ENCODE measurements at regions not wholly inside any gene's neighbourhood (a gene's known extent, or its start where the extent isn't known, plus 50 kb on each side); places are given as distances from the start of the nearest gene placed in this dataset.

GRCh38 chr17:71919186-71919585, 201.6 kb upstream of the SOX9 start:
- peak; percentile 10 for DNase-seq (ENCODE audit: low spot score)

DNA sequence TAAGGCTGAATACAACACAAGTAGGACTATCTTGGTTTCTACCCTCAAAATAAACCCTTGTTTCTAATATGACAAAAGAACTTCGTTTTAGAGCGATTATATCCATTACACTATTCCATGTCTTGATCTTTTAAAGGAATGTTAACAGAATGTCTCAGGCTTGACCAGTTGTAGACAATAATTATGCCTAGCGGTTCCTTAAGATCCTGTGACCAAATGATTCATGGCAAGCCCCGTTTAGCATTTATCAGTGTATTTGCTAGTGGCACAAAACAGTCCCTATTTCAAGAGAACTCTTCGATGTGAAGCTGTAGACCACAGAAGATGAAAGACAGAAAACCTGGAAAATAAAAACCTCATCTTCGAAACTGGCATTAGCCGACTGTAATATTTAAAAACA, 200.9 kb upstream of the SOX9 start:
- no peak for DNase-seq (ENCODE audit: low spot score)

DNA sequence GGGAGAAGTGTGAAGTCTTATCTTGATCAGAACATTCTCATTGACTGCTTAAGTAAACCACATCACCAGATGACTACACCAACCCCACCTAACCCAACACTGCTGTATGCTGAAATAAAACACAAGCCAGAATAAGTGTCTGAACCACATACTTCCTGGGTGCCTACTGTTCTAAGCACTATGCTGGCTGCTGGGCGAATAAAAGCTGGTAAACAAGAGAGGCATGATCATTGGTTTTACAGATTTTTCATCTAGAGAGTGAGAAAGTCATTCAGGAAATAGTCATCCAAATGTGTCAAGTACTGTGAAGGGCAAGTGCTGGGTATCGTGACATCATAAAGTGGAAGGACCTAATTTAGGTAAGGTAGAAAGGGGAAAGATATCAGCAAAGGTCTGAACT, 199.0 kb upstream of the SOX9 start:
- DNase-seq (ENCODE audit: low spot score), result no peak

- DNase-seq (ENCODE audit: low spot score), result no peak
Measured at GRCh38 chr17:71922439-71922838, 198.4 kb upstream of the SOX9 start.

GRCh38 chr17:71926746-71927398, 193.9 kb upstream of the SOX9 start:
- no peak for DNase-seq (ENCODE audit: low spot score)

DNA sequence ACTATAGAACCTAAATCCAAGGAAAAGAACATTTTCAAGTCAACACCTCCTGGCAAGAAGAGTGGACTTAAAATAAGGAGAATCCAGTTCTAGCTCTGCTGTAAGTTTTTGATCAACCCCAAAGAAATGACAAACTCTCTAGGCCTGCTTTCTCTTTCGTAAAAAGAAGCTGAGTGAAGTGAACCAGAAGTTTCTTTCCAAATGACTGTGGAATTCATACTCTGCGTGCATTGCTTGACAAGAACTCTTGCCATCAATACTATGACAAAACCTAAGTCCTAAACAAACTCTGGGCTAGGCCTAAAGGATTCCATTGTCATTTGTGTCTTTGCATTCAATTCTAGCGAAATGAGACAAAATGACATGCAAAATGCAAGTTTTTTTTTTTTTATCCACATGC, 187.5 kb upstream of the SOX9 start:
- no peak for DNase-seq (ENCODE audit: low spot score)

GRCh38 chr17:71934520-71934919, 186.3 kb upstream of the SOX9 start:
- no peak for DNase-seq (ENCODE audit: low spot score)

GRCh38 chr17:71935341-71935740, 185.5 kb upstream of the SOX9 start:
- DNase-seq (ENCODE audit: low spot score), result no peak

GRCh38 chr17:71936977-71937376, 183.8 kb upstream of the SOX9 start:
- DNase-seq (ENCODE audit: low spot score), result no peak

DNA sequence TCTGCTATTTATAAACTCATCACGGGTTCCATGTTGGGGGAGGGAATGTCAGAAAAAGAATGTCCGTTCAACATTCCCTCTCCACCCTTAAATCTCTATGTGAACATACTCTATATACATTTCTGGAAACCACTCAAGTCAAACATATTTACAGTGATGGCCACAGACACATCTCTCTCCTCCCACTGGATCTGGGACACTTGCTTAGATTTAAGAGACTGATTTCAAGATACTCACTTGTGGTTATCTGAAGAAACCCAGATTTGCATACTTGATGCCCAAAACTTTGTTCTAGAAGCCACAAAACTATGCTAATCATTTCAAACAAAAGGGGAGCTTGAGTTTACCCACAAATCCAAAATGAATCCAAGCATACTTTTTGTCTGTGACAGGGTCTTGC, 182.9 kb upstream of the SOX9 start:
- no peak for DNase-seq (ENCODE audit: low spot score)

DNA sequence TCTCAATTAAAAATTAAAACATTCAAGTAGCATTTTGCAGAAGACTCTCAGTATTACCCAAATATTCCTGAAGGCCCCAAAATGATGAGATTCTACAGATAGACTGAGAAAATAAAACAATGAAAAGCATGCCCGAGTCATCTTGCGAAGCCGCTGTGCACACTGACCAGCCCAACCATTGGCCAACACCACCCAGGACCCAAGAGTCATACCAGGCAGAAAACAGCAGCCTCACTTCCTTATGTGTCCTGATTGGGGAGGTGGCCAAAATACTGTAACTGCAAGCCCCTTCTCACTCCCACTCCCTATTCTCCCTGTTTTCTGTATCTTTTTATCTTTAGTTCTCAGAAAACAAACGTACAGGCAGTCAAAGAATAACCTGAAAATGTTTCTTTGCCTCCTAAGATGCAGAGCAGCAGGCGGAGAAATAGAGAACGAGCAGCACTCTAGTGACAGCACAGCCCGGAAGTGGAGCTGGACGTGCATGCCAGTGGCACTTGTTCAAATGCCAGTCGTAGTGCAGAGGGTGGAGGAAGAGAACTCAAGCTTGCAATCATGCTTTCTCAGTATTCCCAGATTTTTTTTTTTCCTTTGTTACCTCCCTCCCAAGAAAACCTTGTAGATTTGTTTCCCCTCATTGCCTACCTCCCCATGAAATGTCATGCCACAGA, 182.3 kb upstream of the SOX9 start:
- no peak for DNase-seq (ENCODE audit: low spot score)

GRCh38 chr17:71941920-71942319, 178.9 kb upstream of the SOX9 start:
- no peak for DNase-seq (ENCODE audit: low spot score)

GRCh38 chr17:71942626-71943025, 178.2 kb upstream of the SOX9 start:
- peak; percentile 23 for DNase-seq (ENCODE audit: low spot score)

GRCh38 chr17:71948703-71949422, 172.0 kb upstream of the SOX9 start:
- no peak for DNase-seq (ENCODE audit: low spot score)

DNA sequence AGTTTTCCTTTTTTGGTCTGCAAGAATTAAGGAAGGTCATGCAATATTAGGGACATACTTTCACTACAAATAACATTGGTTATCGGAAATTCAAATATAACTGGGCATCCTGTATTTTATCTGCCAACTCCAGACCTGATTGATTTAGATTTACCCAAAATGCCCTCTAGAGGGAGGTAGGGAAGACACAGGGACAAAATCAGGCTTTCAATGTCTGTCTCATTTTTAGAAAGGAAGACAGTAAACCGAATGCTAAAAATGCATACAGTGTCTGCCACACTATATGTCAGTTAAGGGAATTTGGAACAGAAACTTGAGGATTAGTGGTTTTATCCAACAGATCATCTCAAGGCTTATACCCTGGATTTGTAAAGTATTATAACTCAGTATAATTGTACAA, 161.7 kb upstream of the SOX9 start:
- no peak for DNase-seq (ENCODE audit: low spot score)

GRCh38 chr17:71963351-71963750, 157.5 kb upstream of the SOX9 start:
- DNase-seq (ENCODE audit: low spot score), result no peak

- no peak for DNase-seq (ENCODE audit: low spot score)
Measured at GRCh38 chr17:71963791-71964190, 157.0 kb upstream of the SOX9 start.

DNA sequence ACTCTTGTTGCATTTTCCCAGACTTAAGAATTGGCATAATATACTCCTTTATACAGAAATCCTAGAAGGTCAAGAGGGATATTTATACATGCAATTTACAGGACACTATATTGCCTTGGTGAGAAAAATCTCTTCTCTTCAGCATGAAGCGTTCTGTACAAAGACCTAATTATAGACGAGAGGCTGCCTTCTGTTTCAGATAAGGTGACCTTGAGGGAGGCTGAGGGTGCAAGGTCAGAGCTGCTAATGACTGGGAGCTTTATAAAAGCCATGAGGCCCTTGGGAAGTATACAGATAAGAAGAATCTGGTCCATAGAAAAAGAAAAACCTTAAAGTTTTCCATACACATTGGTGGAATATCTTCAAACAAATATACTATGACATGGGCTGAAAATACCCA, 156.3 kb upstream of the SOX9 start:
- no peak for DNase-seq (ENCODE audit: low spot score)

DNA sequence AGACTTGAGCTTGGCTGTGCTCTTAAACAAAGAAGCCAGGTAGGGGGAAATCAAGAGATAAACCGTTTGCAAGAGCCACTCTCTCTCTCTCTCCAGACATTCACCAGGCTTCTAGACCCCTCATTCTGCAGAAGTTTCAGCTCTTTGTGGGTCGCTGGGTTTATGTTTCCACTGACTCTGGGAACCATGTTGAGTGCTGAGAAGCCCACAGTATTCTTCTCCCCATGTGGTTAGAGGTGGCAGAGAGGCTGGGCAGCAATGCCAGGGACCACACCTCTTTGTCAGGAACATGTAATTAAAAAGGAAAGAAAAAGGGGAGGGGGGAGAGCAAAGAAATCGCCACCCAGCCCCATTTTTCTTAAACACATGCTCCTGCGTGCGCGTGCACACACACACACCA, 154.8 kb upstream of the SOX9 start:
- DNase-seq (ENCODE audit: low spot score), result no peak

GRCh38 chr17:71966459-71967313, 154.1 kb upstream of the SOX9 start:
- DNase-seq (ENCODE audit: low spot score), result no peak

- DNase-seq (ENCODE audit: low spot score), result no peak
Measured at GRCh38 chr17:71969500-71969899, 151.3 kb upstream of the SOX9 start.

GRCh38 chr17:71970312-71970711, 150.5 kb upstream of the SOX9 start:
- no peak for DNase-seq (ENCODE audit: low spot score)

All from putamen (tissue), 1 donor.